ENCODE measurements at regions not wholly inside any gene's neighbourhood (a gene's known extent, or its start where the extent isn't known, plus 50 kb on each side); places are given as distances from the start of the nearest gene placed in this dataset.

GRCh38 chrX:39928704-39929378 is 168.9 kb downstream of the BCOR start:
- no peak for DNase-seq
- no peak overlapping the region for H2AFZ ChIP-seq
- H3K4me2 ChIP-seq (ENCODE audit: unreplicated experiment), result no peak overlapping the region
- H3K9ac ChIP-seq, result no peak overlapping the region
- H3K79me2 ChIP-seq (ENCODE audit: insufficient read depth), result no peaks in the 10 kb centered on the region
- no peak overlapping the region for H3K4me3 ChIP-seq
- no peak for TF ChIP-seq EZH2phosphoT487 (IDR thresholded peaks at IDR 0.05; ENCODE audit: insufficient read depth, low read depth)
- TF ChIP-seq EZH2 (IDR thresholded peaks at IDR 0.05; ENCODE audit: insufficient read depth, poor library complexity, severe bottlenecking), result no peak
- no peaks in the 10 kb centered on the region for H3K4me1 ChIP-seq (ENCODE audit: insufficient read depth)
- no peaks in the 10 kb centered on the region for H3K9me3 ChIP-seq (ENCODE audit: low read depth)
- in situ Hi-C loops (cut with MboI), result no loop called here
- H3F3A ChIP-seq (ENCODE audit: insufficient read depth), result no peaks in the 10 kb centered on the region
- 89 to 92% methylated on average over 5 to 8 of the region's 8 CpGs for WGBS, 2 experiments (ENCODE audit: low coverage in 1 of 2, low lambda C conversion rate in 2 of 2, missing lambda C conversion rate in 2 of 2)
- H3K27me3 ChIP-seq (replicated peaks; ENCODE audit: insufficient read depth), result no peaks in the 10 kb centered on the region
- H3K9me2 ChIP-seq (ENCODE audit: insufficient read depth), result no peaks in the 10 kb centered on the region
- no peaks in the 10 kb centered on the region for H4K20me1 ChIP-seq (ENCODE audit: insufficient read depth)
- H3K36me3 ChIP-seq (ENCODE audit: low read depth), result no peaks in the 10 kb centered on the region
- no peak overlapping the region for H3K27ac ChIP-seq

DNA sequence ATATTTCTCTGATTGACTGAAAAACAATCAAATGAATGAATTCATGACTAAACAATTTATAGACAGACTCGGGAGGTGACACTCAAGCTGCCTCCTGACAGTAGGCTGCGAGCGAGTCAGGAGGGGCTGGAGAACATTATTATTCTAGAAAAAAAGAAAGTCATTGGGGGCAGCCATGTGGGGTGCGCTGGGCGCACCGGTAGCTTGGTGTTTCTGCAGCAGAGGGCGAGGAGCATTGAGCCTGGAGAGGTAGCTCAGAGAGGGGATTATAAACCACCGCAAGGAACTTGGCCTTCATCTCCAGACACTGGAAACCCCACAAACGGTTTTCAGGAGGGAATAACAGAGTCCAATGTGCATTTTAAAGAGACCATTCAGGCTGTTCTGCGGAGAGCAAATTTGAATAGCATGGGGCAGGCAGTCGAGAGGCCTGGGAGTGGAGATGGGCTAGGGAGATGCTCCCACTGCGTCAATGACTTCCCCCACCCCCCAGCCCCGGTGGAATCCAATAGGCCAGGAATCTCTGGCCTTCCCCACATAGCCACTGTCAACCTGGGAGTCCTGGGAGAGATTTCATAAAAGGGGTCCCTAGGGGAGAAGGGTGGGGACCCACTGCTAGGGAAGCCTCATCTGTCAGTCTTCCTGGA is 168.3 kb downstream of the BCOR start:
- WGBS, 2 experiments (ENCODE audit: low coverage in 1 of 2, low lambda C conversion rate in 2 of 2, missing lambda C conversion rate in 2 of 2), result 90% methylated on average over 10 to 13 of the region's 13 CpGs
- Histone ChIP-seq H2AFZ (no peak overlapping the region), H3K36me3 (ENCODE audit: low read depth) (no peaks in the 10 kb centered on the region), H3K27ac (no peak overlapping the region), H4K20me1 (ENCODE audit: insufficient read depth) (no peaks in the 10 kb centered on the region), H3K4me1 (ENCODE audit: insufficient read depth) (no peaks in the 10 kb centered on the region), H3K4me2 (ENCODE audit: unreplicated experiment) (no peak overlapping the region), H3K9me2 (ENCODE audit: insufficient read depth) (no peaks in the 10 kb centered on the region), H3K4me3 (no peak overlapping the region), H3K9ac (no peak overlapping the region), H3K9me3 (ENCODE audit: low read depth) (no peaks in the 10 kb centered on the region), H3F3A (ENCODE audit: insufficient read depth) (no peaks in the 10 kb centered on the region), H3K27me3 (replicated peaks; ENCODE audit: insufficient read depth) (no peaks in the 10 kb centered on the region), H3K79me2 (ENCODE audit: insufficient read depth) (no peaks in the 10 kb centered on the region)
- TF ChIP-seq EZH2phosphoT487 (IDR thresholded peaks at IDR 0.05; ENCODE audit: insufficient read depth, low read depth) (no peak), EZH2 (IDR thresholded peaks at IDR 0.05; ENCODE audit: insufficient read depth, poor library complexity, severe bottlenecking) (no peak)
- DNase-seq, result no peak
- in situ Hi-C loops (cut with MboI), result no loop called here

GRCh38 chrX:39930786-39931528 is 166.8 kb downstream of the BCOR start:
- H3K36me3 ChIP-seq (ENCODE audit: low read depth), result no peaks in the 10 kb centered on the region
- no peak overlapping the region for H3K4me3 ChIP-seq
- 69 to 80% methylated on average over 11 to 14 of the region's 14 CpGs for WGBS, 2 experiments (ENCODE audit: low coverage in 1 of 2, low lambda C conversion rate in 2 of 2, missing lambda C conversion rate in 2 of 2)
- TF ChIP-seq EZH2 (IDR thresholded peaks at IDR 0.05; ENCODE audit: insufficient read depth, poor library complexity, severe bottlenecking), result no peak
- TF ChIP-seq EZH2phosphoT487 (IDR thresholded peaks at IDR 0.05; ENCODE audit: insufficient read depth, low read depth), result no peak
- H3K27me3 ChIP-seq (replicated peaks; ENCODE audit: insufficient read depth), result no peaks in the 10 kb centered on the region
- H2AFZ ChIP-seq, result no peak overlapping the region
- no peaks in the 10 kb centered on the region for H4K20me1 ChIP-seq (ENCODE audit: insufficient read depth)
- no peak for DNase-seq
- no peaks in the 10 kb centered on the region for H3F3A ChIP-seq (ENCODE audit: insufficient read depth)
- no peaks in the 10 kb centered on the region for H3K4me1 ChIP-seq (ENCODE audit: insufficient read depth)
- no peak overlapping the region for H3K27ac ChIP-seq
- H3K9ac ChIP-seq, result no peak overlapping the region
- H3K79me2 ChIP-seq (ENCODE audit: insufficient read depth), result no peaks in the 10 kb centered on the region
- no peak overlapping the region for H3K4me2 ChIP-seq (ENCODE audit: unreplicated experiment)
- H3K9me3 ChIP-seq (ENCODE audit: low read depth), result no peaks in the 10 kb centered on the region
- in situ Hi-C loops (cut with MboI), result no loop called here
- H3K9me2 ChIP-seq (ENCODE audit: insufficient read depth), result no peaks in the 10 kb centered on the region

DNA sequence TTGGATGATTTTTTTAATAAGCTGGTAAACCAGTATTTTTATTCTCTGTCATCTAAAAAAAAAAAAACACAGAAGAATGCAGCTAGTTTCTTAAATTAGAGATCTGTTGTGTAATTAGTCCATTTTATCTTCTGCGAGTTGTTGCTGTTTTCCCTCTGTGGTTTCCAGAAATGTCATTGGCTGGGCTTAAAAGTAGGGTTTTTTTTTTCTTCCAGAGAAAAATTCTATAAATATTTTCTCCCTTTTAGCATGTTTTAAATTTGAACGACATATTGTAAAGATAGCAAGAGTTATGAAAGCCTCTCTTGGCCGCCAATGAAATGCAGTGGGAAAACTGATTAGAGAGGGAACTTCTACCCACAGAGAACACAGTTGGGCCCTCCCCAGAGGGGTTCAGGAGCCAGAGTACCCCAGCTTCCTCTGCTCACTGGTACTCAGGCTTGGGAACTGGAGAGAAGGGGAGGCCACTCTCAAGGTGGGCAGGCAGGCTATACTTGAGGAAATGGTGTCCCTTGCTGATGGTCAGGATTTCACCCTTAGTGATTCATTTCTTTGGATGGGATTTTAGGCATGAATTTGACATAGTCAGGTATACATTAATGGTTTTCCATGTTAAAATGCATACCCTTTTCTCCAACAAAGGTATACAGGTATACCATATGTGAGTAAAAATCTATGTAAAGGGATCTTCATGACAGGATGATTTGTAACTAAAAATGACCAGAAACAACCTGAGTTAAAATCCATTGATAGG is 166.1 kb downstream of the BCOR start:
- H3K9me3 ChIP-seq (ENCODE audit: low read depth), result no peaks in the 10 kb centered on the region
- no peaks in the 10 kb centered on the region for H3K4me1 ChIP-seq (ENCODE audit: insufficient read depth)
- TF ChIP-seq EZH2phosphoT487 (IDR thresholded peaks at IDR 0.05; ENCODE audit: insufficient read depth, low read depth) (no peak), EZH2 (IDR thresholded peaks at IDR 0.05; ENCODE audit: insufficient read depth, poor library complexity, severe bottlenecking) (no peak)
- no peak overlapping the region for H3K9ac ChIP-seq
- no peak overlapping the region for H2AFZ ChIP-seq
- no peaks in the 10 kb centered on the region for H3K79me2 ChIP-seq (ENCODE audit: insufficient read depth)
- H3K9me2 ChIP-seq (ENCODE audit: insufficient read depth), result no peaks in the 10 kb centered on the region
- no peak overlapping the region for H3K4me3 ChIP-seq
- H3K27me3 ChIP-seq (replicated peaks; ENCODE audit: insufficient read depth), result no peaks in the 10 kb centered on the region
- 44 to 51% methylated on average over 3 of the region's 3 CpGs for WGBS, 2 experiments (ENCODE audit: low coverage in 1 of 2, low lambda C conversion rate in 2 of 2, missing lambda C conversion rate in 2 of 2)
- no peak overlapping the region for H3K4me2 ChIP-seq (ENCODE audit: unreplicated experiment)
- in situ Hi-C loops (cut with MboI), result no loop called here
- H3F3A ChIP-seq (ENCODE audit: insufficient read depth), result no peaks in the 10 kb centered on the region
- no peak for DNase-seq
- no peaks in the 10 kb centered on the region for H4K20me1 ChIP-seq (ENCODE audit: insufficient read depth)
- H3K27ac ChIP-seq, result no peak overlapping the region
- no peaks in the 10 kb centered on the region for H3K36me3 ChIP-seq (ENCODE audit: low read depth)
